PC-3 (cell line): ENCODE measurements at regions not wholly inside any gene's neighbourhood (a gene's known extent, or its start where the extent isn't known, plus 50 kb on each side); places are given as distances from the start of the nearest gene placed in this dataset.
"Not testable (repeated sequence)": the region's sequence is repeated elsewhere in the genome, so short reads cannot be mapped to it uniquely, and the experiment has no call there.

ENCODE experiments used
- ATAC-seq: fragments of 200-7000 bp; cut with Tn5 transposase; 2 replicates; pipeline ENCODE4 v1.9.1; 2020; ENCODE audit warnings: mild to moderate bottlenecking, moderate library complexity
- BruUV-seq: library from RNA; stranded (reverse); fragments of 400-500 nt; replicated peaks from 2 replicates; lab custom pipeline; 2021; lab: Mats Ljungman, UMichigan
- CTCF ChIA-PET: fragments of 300-600 bp; sonication (Branson Sonifier 250); formaldehyde crosslinking; loops from one replicate; lab custom pipeline; 2022; ENCODE audit warnings: antibody characterized with exemption; lab: Charles Lee
- POLR2A ChIA-PET: fragments of 300-600 bp; sonication (Branson Sonifier 250); formaldehyde crosslinking; loops from one replicate; lab custom pipeline; 2022; ENCODE audit warnings: antibody characterized with exemption; ENCODE audit not compliant: unreplicated experiment; lab: Charles Lee
- DNase-seq: peaks from one replicate; pipeline ENCODE4 v3.0.0-alpha.2; 2015
- H2AFZ ChIP-seq: fragments of 300-600 bp; sonication (generic); 2 replicates; pipeline ENCODE4 v1.6.0; 2016; ENCODE audit warnings: antibody characterized with exemption, low read length
- H3F3A ChIP-seq: fragments of 300-600 bp; sonication (generic); one replicate; pipeline ENCODE4 v1.6.0; 2017; ENCODE audit warnings: antibody characterized with exemption, low read length, control low read depth, mild to moderate bottlenecking; ENCODE audit not compliant: unreplicated experiment
- H3K27ac ChIP-seq: fragments of 300-600 bp; sonication (generic); 2 replicates; pipeline ENCODE4 v1.5.1; 2016; ENCODE audit warnings: mild to moderate bottlenecking, low read length
- H3K27me3 ChIP-seq: fragments of 300-600 bp; sonication (generic); 2 replicates; pipeline ENCODE4 v1.6.1; 2016; ENCODE audit warnings: low read length, mixed read lengths
- H3K36me3 ChIP-seq: fragments of 300-600 bp; sonication (generic); 2 replicates; pipeline ENCODE4 v1.6.1; 2016; ENCODE audit warnings: low read depth, mixed run types, low read length, mixed read lengths
- H3K4me1 ChIP-seq: fragments of 300-600 bp; sonication (generic); 2 replicates; pipeline ENCODE4 v1.5.1; 2016; ENCODE audit warnings: low read length; ENCODE audit not compliant: insufficient read depth
- H3K4me2 ChIP-seq: fragments of 300-600 bp; sonication (generic); 2 replicates; pipeline ENCODE4 v1.6.0; 2016; ENCODE audit warnings: low read length
- H3K4me3 ChIP-seq: fragments of 300-600 bp; sonication (generic); 2 replicates; pipeline ENCODE4 v1.5.1; 2016; ENCODE audit warnings: mild to moderate bottlenecking, low read length, mixed read lengths
- H3K79me2 ChIP-seq: fragments of 300-600 bp; sonication (generic); 2 replicates; pipeline ENCODE4 v1.6.1; 2017; ENCODE audit warnings: low read length, mixed read lengths
- H3K9ac ChIP-seq: fragments of 300-600 bp; sonication (generic); 2 replicates; pipeline ENCODE4 v1.6.0; 2016; ENCODE audit warnings: mild to moderate bottlenecking, low read length
- H3K9me2 ChIP-seq: fragments of 300-600 bp; sonication (generic); replicated peaks from 2 replicates; pipeline ENCODE4 v1.6.1; 2016; ENCODE audit warnings: mixed run types, low read length, mixed read lengths
- H3K9me3 ChIP-seq: fragments of 300-600 bp; sonication (generic); 2 replicates; pipeline ENCODE4 v1.6.1; 2016; ENCODE audit warnings: low read length, mixed read lengths
- H4K20me1 ChIP-seq: fragments of 300-600 bp; sonication (generic); 2 replicates; pipeline ENCODE4 v1.6.1; 2016; ENCODE audit warnings: low read length, mixed read lengths
- EZH2 ChIP-seq: fragments of 300-600 bp; sonication (generic); IDR thresholded peaks from one replicate; pipeline ENCODE4 v1.6.1; 2017; ENCODE audit warnings: antibody characterized with exemption, mild to moderate bottlenecking, low read length; ENCODE audit not compliant: unreplicated experiment
- EZH2phosphoT487 ChIP-seq: fragments of 300-600 bp; sonication (generic); IDR thresholded peaks from 2 replicates; pipeline ENCODE4 v1.6.1; 2018; ENCODE audit warnings: mild to moderate bottlenecking, antibody characterized with exemption, low read length, borderline replicate concordance
- intact Hi-C: fragments of 100-400 bp; cut with micrococcal nuclease; formaldehyde crosslinking; loops from 2 replicates; pipeline ENCODE4 v1.9.0; 2023
- TF ChIP-seq, protein P1 (sequence below): fragments of 300-600 bp; sonication (generic); conservative IDR thresholded peaks from 2 replicates; pipeline ENCODE4 v1.5.1; 2017; ENCODE audit warnings: antibody characterized with exemption, low read depth, mild to moderate bottlenecking, low read length

GRCh38 chr15:77889009-77889806, 188.3 kb downstream of the TBC1D2B start:
- BruUV-seq = no TSS peak
- H3K36me3 ChIP-seq = no peaks in the 10 kb centered on the region
- DNase-seq = no peak
- TF ChIP-seq EZH2 (no peak), EZH2phosphoT487 (no peak)
- TF ChIP-seq, protein P1, sequence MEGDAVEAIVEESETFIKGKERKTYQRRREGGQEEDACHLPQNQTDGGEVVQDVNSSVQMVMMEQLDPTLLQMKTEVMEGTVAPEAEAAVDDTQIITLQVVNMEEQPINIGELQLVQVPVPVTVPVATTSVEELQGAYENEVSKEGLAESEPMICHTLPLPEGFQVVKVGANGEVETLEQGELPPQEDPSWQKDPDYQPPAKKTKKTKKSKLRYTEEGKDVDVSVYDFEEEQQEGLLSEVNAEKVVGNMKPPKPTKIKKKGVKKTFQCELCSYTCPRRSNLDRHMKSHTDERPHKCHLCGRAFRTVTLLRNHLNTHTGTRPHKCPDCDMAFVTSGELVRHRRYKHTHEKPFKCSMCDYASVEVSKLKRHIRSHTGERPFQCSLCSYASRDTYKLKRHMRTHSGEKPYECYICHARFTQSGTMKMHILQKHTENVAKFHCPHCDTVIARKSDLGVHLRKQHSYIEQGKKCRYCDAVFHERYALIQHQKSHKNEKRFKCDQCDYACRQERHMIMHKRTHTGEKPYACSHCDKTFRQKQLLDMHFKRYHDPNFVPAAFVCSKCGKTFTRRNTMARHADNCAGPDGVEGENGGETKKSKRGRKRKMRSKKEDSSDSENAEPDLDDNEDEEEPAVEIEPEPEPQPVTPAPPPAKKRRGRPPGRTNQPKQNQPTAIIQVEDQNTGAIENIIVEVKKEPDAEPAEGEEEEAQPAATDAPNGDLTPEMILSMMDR = no peak
- no peak for ATAC-seq
- H3K4me2 ChIP-seq = no peak overlapping the region
- ChIA-PET CTCF (no interaction called here), POLR2A (no interaction called here)
- H3K79me2 ChIP-seq = no peaks in the 10 kb centered on the region
- H2AFZ ChIP-seq = no peak overlapping the region
- H3K9ac ChIP-seq = no peak overlapping the region
- H4K20me1 ChIP-seq = no peaks in the 10 kb centered on the region
- no peaks in the 10 kb centered on the region for H3F3A ChIP-seq
- no peak overlapping the region for H3K4me3 ChIP-seq
- intact Hi-C loops = no loop called here
- no peaks in the 10 kb centered on the region for H3K9me3 ChIP-seq
- no peaks in the 10 kb centered on the region; the same call in 1 of the 2 replicates for H3K4me1 ChIP-seq
- H3K27ac ChIP-seq = no peak overlapping the region
- no peaks in the 10 kb centered on the region for H3K27me3 ChIP-seq
- H3K9me2 ChIP-seq = no peaks in the 10 kb centered on the region

DNA sequence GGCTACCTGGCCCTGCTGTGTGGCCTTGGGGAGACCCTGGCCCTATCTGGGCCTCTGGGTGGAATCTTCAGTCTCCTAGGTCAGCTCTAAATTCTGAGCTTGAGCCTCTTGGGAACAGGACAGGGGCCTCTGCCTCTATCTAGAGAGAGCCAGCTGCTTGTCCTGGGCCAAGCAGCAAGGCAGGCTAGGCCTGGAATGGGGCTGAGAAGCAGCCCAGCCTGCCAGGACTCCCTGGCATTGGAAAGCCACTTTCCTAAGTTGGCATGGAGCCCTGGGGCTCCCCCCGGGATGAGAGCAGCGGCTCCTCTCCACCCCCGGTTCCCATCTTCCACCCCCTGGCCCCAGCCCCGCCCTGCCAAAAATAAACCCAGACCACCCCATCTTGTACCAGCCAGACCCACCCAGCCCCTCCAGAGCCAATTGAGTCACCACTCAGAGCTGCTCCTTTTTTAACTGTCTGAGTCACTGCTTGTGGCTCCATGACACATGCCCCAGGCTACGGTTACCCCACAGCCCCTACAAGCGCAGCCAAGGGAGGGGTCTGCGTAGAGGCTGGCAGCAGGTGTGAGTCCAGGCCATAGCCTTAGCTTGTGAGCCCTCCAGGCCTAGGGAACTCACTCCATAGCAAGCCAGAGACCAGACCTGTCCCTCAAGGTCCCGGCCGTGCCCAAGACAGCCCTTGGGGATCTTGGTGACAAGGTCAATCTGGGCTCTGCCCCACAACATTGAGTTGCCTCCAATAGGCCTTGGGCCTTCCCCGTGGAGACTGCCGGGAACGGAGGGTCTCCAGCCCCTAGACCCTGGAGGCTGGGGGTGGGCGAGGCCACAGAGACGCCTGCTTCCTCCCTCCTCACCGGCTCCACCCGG, 189.7 kb downstream of the TBC1D2B start:
- CTCF ChIA-PET, H3K9me2 ChIP-seq, H4K20me1 ChIP-seq, H2AFZ ChIP-seq, BruUV-seq, H3K4me3 ChIP-seq, H3K4me1 ChIP-seq, H3K79me2 ChIP-seq, POLR2A ChIA-PET, H3K9me3 ChIP-seq, H3K36me3 ChIP-seq, H3K27ac ChIP-seq, H3F3A ChIP-seq, DNase-seq, H3K9ac ChIP-seq, intact Hi-C loops, H3K4me2 ChIP-seq, H3K27me3 ChIP-seq: not testable (repeated sequence)
- ATAC-seq = peak; percentile 89

DNA sequence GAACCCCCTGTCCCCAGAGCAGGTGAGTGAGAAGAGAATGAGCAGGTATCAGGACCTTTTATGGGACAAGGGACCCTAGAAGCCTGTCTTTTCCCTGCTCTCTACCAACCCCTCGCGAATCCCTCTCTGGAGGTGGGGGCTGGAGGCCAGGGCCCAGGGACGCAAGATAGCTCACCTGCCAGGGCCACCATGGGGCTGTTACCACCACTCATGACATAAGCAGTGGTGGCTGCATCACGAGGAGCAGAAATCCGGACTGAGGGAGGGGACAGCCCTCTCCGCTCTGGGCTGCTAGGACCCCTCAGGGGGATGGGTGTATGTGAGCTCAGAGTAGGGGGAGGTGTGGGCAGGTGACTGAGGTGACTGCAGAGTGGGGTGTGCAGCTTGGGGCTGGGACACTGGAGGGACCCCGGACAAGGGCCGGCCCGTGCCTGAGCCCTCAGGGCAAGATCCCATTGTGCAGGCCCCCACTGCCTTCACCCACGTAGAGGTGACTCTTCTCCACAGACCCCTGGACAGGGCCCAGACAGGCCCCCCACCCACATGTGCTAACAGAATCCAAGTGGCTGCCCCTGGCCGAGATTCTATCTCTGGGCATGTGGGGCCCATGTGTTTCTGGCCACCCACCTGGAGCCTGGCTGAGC, 190.6 kb downstream of the TBC1D2B start:
- Histone ChIP-seq H3K4me3 (no peak overlapping the region), H3K4me1 (no peaks in the 10 kb centered on the region; the same call in 1 of the 2 replicates), H3K9me3 (no peaks in the 10 kb centered on the region), H3K9me2 (no peaks in the 10 kb centered on the region), H3K27me3 (no peaks in the 10 kb centered on the region), H2AFZ (no peak overlapping the region), H4K20me1 (no peaks in the 10 kb centered on the region), H3K27ac (no peak overlapping the region), H3K36me3 (no peaks in the 10 kb centered on the region), H3K9ac (no peak overlapping the region), H3K4me2 (no peak overlapping the region), H3F3A (no peaks in the 10 kb centered on the region), H3K79me2 (no peaks in the 10 kb centered on the region)
- TF ChIP-seq EZH2 (no peak), EZH2phosphoT487 (no peak)
- TF ChIP-seq, protein P1 = no peak
- POLR2A ChIA-PET = no interaction called here
- ATAC-seq = no peak
- intact Hi-C loops = no loop called here
- no peak for DNase-seq
- CTCF ChIA-PET = no interaction called here
- BruUV-seq = no TSS peak

DNA sequence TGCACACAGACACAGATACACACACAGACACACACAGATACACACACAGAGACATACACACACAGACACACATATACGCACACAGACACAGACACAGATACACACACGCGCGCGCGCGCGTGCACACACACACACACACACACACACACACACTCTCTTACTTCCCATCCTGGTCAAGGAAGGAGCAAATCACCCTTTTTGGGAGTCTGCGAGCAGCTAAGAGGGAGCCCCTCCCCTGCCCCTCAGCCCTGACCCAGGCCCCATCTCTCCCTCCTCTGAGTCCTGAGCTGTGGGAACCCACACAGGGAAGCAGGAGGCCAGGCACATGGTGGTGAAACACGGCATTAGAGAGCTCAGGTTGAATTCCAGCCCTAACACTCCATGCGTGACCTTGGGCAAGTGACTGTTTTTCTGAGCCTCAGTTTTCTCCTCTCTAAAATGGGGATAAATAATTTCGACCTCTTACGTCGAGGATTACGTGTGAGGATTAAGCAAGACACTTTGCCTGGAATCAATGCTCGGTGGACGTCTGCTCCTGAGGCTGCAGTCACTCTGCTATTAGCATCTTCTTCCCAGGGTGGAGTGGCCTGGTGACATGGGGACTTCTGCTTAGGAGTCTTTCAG, 191.5 kb downstream of the TBC1D2B start:
- POLR2A ChIA-PET, H2AFZ ChIP-seq, H3K27ac ChIP-seq, DNase-seq, H3K9me3 ChIP-seq, H3K4me2 ChIP-seq, H3F3A ChIP-seq, ATAC-seq, H3K9ac ChIP-seq, BruUV-seq, H3K4me1 ChIP-seq, H3K36me3 ChIP-seq, H3K4me3 ChIP-seq, H3K79me2 ChIP-seq, CTCF ChIA-PET, H3K27me3 ChIP-seq, intact Hi-C loops, H3K9me2 ChIP-seq, H4K20me1 ChIP-seq: not testable (repeated sequence)
